Kidney tubule cell (primary cell): ENCODE measurements at regions not wholly inside any gene's neighbourhood (a gene's known extent, or its start where the extent isn't known, plus 50 kb on each side); places are given as distances from the start of the nearest gene placed in this dataset.

Experiments used
- DNase-seq: peaks from one replicate; pipeline ENCODE4 v3.0.0-alpha.2; 2018; ENCODE audit warnings: low spot score

DNA sequence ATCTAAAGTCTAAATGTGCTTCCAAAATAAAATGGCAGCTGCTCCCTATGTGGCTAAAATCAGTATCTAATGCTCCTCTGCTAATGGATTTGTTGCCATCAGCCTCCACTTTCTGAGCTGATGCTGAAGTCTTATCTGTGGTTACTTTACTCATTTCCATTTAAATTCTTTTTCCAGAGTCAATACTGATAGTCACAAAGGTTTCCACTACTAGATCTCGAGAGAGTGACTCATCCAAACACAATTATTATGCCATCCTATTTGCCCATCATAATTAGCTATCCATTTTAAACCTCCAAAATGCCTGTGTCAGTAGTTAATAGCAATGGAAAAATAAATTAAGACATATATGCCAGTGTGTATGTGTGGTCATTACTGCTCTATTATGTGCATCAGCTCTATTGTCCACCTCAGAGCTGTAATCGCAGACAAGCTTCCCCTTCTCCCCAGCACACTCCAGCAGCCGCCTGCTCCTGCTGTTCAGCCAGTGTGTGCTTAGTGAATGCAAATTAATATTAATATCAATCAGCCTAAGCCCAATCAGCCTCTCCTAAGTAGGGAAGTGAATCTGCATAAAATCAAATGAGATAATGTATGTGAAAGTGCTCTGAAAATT is 199.8 kb upstream of the ZIC3 start:
- DNase-seq = no peak

DNA sequence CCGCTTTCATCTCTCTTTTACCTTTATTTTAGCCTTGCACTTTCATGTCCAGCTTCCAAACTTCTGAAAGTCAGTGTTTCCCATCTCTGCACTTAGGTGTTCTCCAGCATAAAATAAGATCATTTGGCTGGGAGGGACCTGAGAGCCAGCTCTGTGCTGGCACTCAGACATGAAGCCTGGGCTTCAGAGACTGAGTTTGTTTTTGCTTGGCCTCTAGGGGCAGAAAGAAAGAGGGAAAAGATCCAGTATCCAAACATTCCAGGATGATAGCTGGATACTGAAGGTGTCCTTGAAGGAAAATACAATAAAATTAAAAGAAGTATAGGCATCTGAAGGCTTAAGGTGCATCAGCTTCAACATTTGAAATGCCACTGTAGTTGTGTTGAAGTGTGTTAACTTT is 202.4 kb upstream of the ZIC3 start:
- no peak for DNase-seq

DNA sequence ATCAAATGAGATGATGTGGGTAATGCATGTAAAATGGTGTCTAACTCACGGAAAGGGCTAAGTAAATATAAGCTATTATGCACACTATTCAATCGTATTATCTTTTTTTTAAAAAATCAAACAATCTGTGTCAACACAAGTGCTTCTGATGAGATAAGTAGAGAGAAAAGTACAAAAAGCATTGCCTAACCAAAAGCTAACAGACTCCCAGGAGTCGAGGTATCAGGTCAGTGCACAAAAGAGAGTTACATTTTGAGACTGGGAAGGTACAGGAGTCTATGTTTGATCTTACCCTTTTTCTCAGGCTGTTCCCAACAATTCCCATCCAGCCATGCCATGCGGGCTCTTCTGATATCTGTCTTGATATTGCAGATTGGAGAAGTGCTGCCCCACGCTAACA is 203.3 kb upstream of the ZIC3 start:
- DNase-seq = no peak

DNA sequence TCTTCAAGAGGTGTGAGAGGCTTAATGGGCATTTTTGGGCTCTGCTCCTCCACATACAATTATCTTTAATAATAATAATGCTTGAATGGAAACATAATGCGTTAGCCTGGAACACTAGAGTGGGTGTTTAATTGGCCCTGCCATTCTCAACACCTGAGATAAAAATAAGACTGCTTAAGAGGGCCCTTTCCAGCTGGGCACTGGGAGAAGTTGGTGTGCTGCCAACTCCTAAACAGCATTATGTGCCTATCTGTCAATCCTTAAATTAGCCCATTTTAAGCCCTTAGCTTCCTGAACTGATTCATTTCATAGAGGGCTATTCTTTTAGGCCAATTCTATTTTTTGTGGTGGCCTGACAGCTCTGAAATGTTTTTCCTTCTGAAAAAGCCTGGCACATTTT is 211.1 kb upstream of the ZIC3 start:
- DNase-seq = no peak

DNA sequence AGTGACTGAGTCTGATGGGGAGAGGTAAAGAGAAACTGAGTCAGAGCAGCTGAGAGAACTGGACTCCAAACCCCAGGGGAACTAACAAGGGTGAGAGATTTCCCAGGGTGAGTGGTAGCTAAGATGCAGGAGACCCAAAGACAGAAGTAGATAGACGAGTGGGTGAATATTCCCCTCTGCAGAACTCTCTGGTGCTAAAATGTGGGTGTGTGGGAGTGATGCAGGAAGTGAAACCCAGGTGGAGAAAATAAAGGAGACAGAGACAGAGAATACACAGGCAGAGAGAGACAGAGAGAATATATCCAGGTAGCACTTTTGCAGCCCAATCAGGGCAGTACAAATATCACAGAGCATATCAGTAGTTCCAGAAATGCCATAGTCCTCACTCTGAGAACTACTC is 212.5 kb upstream of the ZIC3 start:
- no peak for DNase-seq

DNA sequence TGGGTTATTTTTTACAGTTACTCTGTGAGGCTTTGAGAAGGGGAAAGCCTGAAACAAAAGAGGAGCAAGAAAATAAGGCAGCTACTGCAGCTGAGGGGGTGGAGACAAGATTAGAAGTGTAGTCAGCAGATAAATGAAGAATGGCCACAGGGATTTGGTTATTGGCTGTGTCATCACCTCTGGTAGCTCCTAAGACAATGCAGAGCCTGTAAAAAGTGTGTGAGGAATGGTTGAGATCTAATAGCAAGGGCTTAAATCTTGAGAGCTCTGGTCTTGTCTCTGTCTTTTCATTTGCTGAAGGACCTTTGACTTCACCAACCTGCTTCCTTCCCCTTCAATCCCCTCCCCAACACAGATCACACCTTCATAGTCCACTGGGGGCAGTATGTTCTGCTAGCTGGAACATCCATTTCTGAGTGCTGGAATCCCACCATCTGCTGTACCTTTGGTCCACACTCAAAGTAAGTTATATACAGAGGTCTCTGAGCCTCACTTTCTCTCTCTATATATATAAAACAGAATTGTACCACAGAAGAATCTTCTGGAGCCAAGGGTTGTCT is 213.7 kb upstream of the ZIC3 start:
- no peak for DNase-seq

DNA sequence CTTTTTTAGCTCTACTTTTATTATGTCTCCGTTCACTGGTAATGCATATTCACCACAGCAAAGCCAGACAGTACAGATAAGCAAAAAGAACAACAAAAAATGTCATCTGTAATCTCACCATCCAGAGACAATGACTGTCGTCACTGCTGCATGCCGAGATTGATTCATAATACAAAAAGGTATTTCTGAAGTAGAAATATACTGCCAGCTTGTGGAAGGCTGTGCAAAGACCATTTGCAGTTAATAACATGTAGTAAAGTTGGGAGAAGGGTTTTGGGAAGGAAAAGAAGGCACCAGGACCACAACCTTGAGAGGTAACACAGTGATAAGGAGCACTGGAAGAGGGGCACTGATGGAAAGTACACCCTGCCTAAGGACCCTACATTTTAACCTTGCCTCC is 223.0 kb upstream of the ZIC3 start:
- DNase-seq = no peak

DNA sequence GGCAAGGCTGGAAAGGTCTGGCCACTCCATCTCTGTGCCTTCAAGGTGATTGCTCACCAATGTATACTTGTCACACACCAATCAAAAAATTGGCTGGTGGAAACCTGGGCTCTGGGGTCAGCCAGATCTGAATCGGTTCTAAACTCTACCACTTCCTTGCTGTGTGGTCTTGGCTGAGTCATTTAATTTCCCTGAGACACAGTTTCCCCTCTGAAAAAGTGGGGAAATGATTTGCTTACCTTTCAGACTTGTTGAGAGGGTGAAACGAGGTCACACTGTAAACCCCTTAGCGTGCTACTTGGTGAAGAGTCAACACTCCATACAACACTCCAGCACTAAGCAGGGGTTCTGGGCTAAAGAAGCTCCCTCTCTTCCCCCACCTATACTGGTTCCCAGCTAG is 252.3 kb upstream of the ZIC3 start:
- DNase-seq = no peak

DNA sequence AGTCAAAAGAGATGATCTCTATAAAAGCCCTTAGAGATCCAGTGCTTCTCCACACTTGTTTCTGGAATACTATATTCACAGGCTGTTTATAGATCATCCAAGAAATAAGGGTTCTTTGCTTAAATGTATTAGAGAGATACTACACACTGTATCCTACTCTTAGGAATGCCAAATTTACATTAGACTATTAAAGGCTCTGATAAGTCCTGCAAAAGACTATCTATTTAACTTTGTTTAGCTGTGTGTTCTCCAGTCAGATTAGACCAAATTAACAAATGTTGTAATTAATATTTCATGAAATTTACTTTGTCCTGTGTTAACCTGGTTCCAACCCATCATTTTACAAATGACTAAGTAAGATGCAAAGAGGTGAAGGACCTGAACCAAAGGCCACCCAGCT is 260.5 kb upstream of the ZIC3 start:
- DNase-seq = no peak

DNA sequence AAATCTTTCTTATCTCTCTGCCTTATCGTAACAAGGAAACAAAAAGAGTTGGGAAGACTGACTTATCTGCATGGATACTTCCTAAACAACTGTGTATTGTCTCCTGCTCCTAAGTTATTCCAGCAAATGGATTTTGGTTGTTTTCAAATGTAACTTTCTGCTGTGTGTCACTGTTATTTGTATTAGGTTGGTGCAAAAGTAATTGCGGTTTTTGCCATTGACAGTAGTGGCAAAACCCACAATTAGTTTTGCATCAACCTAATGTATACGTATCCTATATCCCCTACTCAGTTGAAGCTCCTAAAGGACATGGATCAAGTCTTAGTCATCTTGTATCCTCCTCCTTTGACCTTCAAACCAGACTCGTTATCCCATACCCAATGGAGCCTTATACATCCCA is 263.4 kb upstream of the GPR101 start:
- DNase-seq = no peak

DNA sequence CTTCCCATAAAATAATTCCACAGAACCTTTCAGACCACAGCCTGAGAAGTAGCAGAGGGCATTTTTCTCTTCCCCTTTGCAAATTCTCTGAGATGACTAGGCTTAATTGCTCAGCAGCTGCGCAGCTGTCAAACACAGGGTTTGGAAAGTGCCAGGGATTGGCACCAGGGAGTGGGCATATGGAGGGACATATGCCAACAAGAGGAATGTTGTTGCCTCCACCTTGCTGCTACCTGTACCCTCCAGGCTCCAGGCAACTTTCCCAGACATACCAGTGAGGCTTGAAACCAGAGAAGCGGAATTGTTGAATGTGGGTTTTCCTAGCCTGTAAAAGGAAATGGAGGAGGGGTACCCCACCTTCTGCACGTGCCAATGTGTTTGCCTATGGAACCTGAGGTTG is 256.2 kb upstream of the GPR101 start:
- no peak for DNase-seq

DNA sequence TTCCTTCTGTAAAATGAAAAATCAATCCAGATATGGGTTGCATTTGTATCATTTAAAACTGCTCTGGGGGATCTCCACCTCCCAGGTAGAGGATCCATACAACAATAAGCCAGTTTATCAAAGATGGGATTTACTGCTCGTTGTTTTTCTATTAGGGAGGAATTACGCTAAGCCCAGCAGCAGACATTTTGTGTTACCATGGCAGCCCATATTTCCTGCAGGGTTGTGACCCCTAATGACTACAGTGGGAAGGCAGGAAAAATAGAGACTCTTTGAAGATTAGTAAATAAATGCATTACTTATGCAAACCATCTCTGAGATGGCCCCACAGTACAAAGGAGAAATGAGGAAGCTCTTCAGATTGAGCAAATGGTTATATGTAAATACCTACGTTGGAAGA is 253.4 kb upstream of the GPR101 start:
- DNase-seq = no peak

DNA sequence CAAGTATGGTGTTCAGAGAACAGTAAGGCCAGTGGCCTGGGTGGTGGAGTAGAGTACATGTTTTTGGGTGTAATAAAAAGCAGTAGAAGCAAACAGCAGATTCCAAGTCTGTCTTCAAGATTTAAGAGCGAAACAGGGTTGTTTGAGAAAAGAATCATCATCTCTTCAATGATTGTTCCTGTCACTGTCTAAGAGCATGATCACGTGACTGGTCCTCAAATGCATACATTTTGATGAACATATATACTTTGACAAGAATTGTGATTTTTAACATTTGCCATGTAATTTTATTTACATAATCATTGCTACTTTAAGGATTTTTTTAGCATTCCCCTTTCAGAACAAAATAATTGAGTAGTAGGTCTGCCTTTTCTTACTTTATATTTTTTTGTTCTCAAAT is 252.6 kb upstream of the GPR101 start:
- no peak for DNase-seq

DNA sequence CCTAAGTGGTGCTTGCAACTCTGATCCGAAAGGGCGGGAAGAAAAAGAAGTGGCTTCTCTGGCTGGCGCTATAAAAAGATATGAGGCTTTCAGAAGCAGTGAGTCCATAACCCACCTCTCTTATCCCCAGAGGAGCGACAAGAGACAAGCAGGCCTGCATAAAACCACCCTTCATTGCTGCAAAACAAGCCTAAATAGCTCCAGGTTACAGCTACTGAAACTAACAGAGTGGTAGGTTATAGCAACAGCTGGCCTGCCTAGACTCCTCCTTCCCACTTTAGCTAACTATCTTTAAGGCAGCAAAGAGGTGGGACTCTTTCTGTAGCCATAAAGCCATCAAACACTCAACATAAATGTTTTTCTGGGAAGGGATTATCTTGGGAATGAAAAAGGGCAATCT is 245.0 kb upstream of the GPR101 start:
- no peak for DNase-seq

DNA sequence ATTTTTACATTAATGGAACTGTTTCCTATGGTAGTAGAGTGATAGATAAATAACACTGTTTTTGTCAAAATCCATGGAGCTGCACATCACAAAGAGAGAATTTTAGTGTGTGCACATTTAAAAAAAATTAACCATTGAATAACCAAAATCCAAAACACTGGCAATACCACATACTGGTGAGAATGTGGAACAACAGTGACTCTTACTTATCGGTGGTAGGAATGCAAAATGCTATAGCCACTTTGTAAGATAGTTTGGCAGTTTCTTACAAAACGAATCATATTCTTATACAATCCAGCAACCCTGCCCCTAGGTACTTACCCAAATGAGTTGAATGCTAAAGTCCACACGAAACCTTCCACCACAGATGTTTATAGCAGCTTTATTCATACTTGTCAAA is 229.6 kb upstream of the GPR101 start:
- no peak for DNase-seq

DNA sequence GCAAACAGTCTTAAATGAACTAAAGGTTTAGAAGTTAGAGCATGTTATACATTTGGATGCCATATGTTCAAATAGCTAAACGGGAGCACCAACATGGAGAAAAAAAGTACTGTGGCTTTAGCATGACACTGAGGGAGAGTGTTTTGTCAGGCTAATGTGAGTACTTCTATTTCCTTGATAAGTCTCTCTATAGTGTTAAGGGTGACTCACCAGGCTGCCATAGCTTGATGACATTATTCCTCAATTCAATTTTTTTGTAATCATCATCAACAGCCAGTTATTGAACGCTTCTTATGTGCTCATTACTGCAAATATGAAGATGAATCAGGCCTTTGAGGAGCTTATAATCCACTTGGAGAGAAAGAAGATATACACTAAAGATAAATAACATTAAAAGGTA is 211.4 kb upstream of the GPR101 start:
- DNase-seq = no peak

DNA sequence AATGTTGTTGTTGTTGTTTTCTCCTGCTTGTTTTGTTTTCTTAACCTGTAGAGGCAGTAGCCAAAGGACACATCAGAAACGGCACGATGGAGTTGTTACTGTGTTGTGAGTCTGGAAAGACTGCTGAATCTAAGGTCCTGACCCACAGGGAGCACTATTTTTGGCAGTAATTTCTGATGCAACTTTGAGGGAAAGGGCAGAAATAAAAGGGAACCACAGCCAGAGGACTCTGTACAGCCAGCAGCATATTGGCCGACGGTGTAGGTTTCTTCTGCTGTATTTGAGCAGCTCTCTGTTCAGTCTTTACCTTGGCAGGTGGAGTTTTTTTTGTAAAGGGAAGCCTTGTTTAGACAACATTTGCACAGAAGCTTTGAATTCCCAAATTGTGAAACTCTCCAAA is 203.0 kb upstream of the GPR101 start:
- no peak for DNase-seq

DNA sequence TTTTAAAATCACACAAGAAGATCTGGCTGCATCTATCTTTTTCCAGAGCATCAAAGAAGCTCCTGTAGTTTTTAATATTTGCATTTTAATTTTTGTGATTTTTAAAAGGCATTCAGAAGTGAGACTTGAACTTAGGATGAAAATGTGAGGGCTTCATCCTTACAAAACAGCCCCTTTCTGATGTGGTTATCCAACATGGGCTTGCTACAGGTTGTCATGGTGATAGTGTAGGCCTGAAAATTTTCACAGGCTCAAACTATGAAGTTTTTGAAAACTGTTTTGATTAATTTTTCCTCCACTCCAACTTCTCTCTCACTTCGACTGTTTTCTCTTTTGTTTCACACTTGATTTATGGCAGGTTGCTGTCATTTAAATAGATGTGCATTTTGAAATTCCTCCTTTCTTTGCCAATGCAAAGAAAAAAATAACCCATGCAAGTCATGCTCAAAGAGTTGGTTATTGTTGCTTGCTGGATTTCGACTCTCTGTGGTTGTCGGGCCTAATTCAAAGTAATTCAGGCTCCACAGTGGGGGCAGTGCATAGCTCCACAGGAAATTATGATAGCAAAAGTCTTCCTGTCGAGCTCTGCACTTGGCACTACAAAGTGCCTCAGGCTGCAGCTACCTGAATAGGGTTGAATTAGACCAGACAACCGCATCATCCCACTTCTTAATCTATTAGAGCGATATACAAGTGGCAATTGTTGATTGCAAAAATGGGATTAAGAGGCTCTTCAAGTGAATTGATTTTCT is 201.0 kb upstream of the GPR101 start:
- no peak for DNase-seq

DNA sequence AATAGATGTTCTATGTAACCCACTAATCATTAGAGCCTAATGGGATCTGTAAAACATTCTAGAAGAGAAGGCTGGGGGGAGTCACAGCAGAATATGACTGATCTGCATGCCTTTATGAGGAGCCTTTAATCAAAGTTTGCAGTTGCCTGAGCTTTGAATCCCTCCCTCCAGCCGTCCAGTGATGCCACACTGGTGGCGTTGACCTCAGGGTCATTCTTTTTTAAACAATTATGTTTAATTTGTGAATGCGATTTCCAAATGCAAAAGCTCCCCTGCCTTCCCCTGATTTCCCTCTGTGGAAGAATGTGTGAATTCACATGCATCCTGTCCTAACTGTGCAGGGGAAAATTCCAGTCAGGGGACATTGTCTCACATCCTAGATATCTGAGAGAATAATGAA is 199.7 kb upstream of the GPR101 start:
- DNase-seq = no peak

DNA sequence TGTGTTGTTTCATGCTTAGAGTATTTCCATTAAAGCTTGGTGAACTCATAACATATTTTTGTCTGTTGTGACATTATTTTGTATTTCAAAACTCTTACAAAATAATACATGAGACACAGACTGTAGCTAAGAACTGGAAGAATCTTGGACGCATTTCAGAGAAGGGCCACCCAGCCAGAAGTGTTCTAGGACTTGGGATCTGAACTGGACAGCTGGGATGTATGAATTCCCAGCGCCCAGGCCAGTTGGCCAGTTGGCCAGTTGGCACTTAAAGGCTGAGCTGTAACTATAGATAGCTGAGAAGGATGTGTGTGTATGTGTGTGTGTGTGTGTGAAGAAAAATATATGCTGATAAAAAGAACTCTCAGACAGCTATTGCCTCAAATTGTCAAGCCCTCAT is 193.4 kb upstream of the GPR101 start:
- no peak for DNase-seq

DNA sequence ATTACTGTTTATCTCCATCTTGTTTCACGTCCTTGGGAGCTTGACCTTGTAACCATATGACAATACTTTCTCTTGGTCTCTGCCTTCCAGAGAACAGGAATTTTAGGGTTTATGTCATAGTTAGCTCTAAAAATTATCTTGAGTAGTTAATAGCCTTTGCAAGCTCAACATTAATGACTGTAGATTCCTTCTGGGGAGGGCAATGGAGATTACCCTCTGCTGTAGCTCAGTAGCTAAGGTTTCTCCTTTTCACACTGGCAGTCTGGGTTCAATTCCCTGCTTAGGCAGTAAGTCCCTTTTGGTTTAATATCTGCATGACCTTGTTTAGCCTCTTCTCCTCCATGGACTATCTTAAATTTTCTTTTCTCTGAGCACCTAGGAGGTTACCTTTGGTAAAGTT is 181.7 kb upstream of the GPR101 start:
- DNase-seq = no peak

DNA sequence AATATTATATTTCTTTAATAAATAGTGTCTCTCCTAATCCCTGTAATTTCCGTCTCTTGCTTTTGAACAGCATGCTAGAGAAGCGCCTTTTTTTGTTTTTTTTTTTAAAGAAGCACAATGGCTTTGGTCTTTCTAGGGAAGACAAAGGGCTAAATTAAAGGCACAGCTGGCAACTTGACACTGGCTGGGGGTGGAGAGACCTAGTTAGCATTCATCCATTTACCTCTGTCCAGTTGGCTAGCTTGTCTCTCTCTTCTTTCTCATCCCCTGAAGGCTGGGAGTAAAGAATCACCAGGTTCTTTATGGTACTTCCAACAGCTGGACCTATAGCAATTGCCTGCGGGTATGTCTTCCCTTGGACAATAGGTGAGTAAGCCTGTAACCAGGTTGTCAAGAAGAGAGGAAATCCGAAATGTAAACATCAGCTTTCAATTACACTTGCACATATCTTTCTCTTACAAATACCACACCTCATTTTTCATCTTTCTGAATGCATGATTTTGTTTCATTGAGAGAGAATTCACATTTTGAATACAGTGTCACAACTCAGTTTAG is 178.4 kb upstream of the GPR101 start:
- DNase-seq = no peak

DNA sequence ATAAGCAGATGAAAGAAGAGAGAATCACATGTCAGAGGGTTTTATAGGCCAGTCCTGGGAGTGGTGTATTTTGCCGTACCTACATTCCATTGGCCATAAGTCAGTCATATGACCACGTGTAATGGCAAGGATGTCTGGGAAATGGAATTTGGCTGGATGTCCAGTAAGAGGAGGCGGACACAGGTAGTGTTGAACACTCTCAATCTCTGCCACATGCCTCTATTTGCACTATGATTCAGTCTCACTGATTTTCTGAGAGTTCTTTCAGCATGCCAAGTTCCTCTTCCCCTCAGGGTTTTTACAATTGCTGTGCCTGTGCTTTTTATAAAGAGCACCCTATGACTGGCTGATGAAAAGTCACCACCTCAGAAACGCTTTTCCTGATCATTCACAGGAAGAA is 164.2 kb upstream of the GPR101 start:
- no peak for DNase-seq

DNA sequence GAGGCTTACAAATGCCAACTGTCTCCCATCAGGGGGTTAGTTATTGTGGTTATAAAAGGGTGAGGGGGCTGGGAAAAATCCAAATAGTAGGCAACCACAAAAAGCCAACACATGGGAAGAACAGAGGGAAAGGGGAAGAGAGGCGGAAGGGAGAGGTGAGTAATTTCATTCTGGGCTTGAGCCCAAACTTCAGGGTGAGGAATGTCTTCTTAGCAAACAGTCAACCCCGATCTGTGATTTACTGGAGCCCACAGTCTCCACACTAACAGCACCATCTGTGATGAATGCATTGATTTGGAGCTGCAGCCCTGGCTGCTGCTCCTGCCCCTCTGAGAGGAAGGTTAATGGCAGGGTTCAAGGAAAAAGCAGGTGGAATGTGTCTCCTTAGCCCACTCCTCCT is 162.2 kb upstream of the GPR101 start:
- peak; percentile 8 for DNase-seq
